H1 (cell line): ENCODE measurements at regions not wholly inside any gene's neighbourhood (a gene's known extent, or its start where the extent isn't known, plus 50 kb on each side); places are given as distances from the start of the nearest gene placed in this dataset.

ENCODE experiments used
- CTCF ChIA-PET: fragments of 300-600 bp; sonication (Branson Sonifier 250); formaldehyde crosslinking; loops from one replicate; lab custom pipeline; 2021; ENCODE audit not compliant: partially characterized antibody; lab: Charles Lee
- POLR2A ChIA-PET: fragments of 300-600 bp; sonication (Branson Sonifier 250); formaldehyde crosslinking; loops from one replicate; lab custom pipeline; 2021; ENCODE audit warnings: inconsistent platforms; ENCODE audit not compliant: partially characterized antibody; lab: Charles Lee
- DNase-seq, 2 experiments: peaks; one replicate each; pipeline versions ENCODE4 v3.0.0 to v3.0.0-alpha.2; 2010 to 2022; ENCODE audit warnings: low spot score in 2 of 2, low read depth in 1 of 2, mixed read lengths in 1 of 2
- FAIRE-seq: peaks from 2 replicates; lab custom pipeline; 2011; peaks lifted over from hg19 to GRCh38; lab: Jason Lieb, UNC
- H2AFZ ChIP-seq: 2 replicates; pipeline ENCODE4 v1.8.1; 2012; ENCODE audit warnings: low read length, inconsistent platforms
- H2AK5ac ChIP-seq: 2 replicates; pipeline ENCODE4 v1.6.1; 2013; ENCODE audit warnings: low read depth, low read length
- H2BK120ac ChIP-seq: replicated peaks from 2 replicates; pipeline ENCODE3; 2013; ENCODE audit warnings: low read depth, low read length, inconsistent platforms
- H2BK12ac ChIP-seq: 2 replicates; pipeline ENCODE4 v1.6.1; 2013; ENCODE audit warnings: low read depth, low read length
- H2BK15ac ChIP-seq: 2 replicates; pipeline ENCODE4 v1.6.1; 2013; ENCODE audit warnings: low read length
- H2BK20ac ChIP-seq: 2 replicates; pipeline ENCODE4 v1.6.1; 2013; ENCODE audit warnings: low read length
- H2BK5ac ChIP-seq: 2 replicates; pipeline ENCODE4 v1.6.1; 2013; ENCODE audit warnings: low read depth, low read length
- H3K14ac ChIP-seq: 2 replicates; pipeline ENCODE4 v1.6.1; 2013; ENCODE audit warnings: inconsistent platforms; ENCODE audit not compliant: insufficient read length
- H3K18ac ChIP-seq: 2 replicates; pipeline ENCODE4 v1.6.1; 2013; ENCODE audit warnings: low read length; ENCODE audit errors: extremely low read depth
- H3K23ac ChIP-seq: 2 replicates; pipeline ENCODE4 v1.6.1; 2013; ENCODE audit warnings: inconsistent platforms; ENCODE audit not compliant: insufficient read length
- H3K23me2 ChIP-seq: 2 replicates; pipeline ENCODE4 v1.6.1; 2013; ENCODE audit warnings: low read depth, low read length
- H3K27ac ChIP-seq: 2 replicates; pipeline ENCODE4 v1.6.1; 2011; ENCODE audit warnings: low read depth, low read length, inconsistent platforms
- H3K27me3 ChIP-seq, 4 experiments: replicated peaks in 1 of 4; 1 replicate in 1 of 4; 2 replicates in 3 of 4; pipeline versions ENCODE4 v1.6.1 to v1.8.1; 2011 to 2013; ENCODE audit warnings: low read length in 3 of 4, mild to moderate bottlenecking in 3 of 4, inconsistent platforms in 2 of 4, mixed read lengths in 2 of 4, moderate library complexity in 1 of 4; ENCODE audit not compliant: control insufficient read depth in 3 of 4, insufficient read depth in 3 of 4; ENCODE audit errors: extremely low read depth in 1 of 4
- H3K36me3 ChIP-seq, 4 experiments: 2 replicates each; pipeline versions ENCODE4 v1.6.1 to v1.8.1; 2011 to 2013; ENCODE audit warnings: mild to moderate bottlenecking in 4 of 4, low read length in 3 of 4, moderate library complexity in 2 of 4, control low read depth in 1 of 4, inconsistent platforms in 1 of 4; ENCODE audit not compliant: insufficient read depth in 4 of 4, control insufficient read depth in 2 of 4
- H3K4ac ChIP-seq: replicated peaks from 2 replicates; pipeline ENCODE3; 2013; ENCODE audit warnings: low read length, low read depth, mixed read lengths, inconsistent platforms; ENCODE audit not compliant: insufficient read length
- H3K4me1 ChIP-seq, 4 experiments: replicated peaks in 1 of 4; 1 replicate in 1 of 4; 2 replicates in 3 of 4; pipeline versions ENCODE4 v1.6.1 to v1.8.1; 2011 to 2013; ENCODE audit warnings: low read length in 3 of 4, inconsistent platforms in 2 of 4, mixed read lengths in 1 of 4; ENCODE audit not compliant: insufficient read depth in 4 of 4, control insufficient read depth in 3 of 4
- H3K4me2 ChIP-seq, 2 experiments: 2 replicates each; pipeline versions ENCODE4 v1.6.1 to v1.8.1; 2011 to 2013; ENCODE audit warnings: low read depth in 2 of 2, low read length in 2 of 2, control low read depth in 1 of 2, inconsistent platforms in 1 of 2, mild to moderate bottlenecking in 1 of 2; ENCODE audit not compliant: insufficient read depth in 1 of 2
- H3K4me3 ChIP-seq, 4 experiments: fragments of 200-600, 300-600 bp in 1 of 4; sonication (generic), shearing (Covaris generic), sonication (Bioruptor Twin) in 1 of 4; 2 replicates each; pipeline versions ENCODE4 v1.5.1 to v1.8.1; 2011 to 2016; ENCODE audit warnings: low read length in 4 of 4, low read depth in 3 of 4, control low read depth in 2 of 4, inconsistent platforms in 2 of 4, mild to moderate bottlenecking in 2 of 4, mixed read lengths in 1 of 4, moderate library complexity in 1 of 4; ENCODE audit not compliant: insufficient read depth in 2 of 4; ENCODE audit errors: extremely low read depth in 1 of 4
- H3K56ac ChIP-seq: replicated peaks from 2 replicates; pipeline ENCODE3; 2013; ENCODE audit warnings: low read depth, mild to moderate bottlenecking, mixed read lengths, low read length, inconsistent platforms; ENCODE audit not compliant: insufficient read length
- H3K79me1 ChIP-seq: 2 replicates; pipeline ENCODE4 v1.6.1; 2013; ENCODE audit warnings: low read depth, low read length, control low read depth
- H3K79me2 ChIP-seq, 2 experiments: 2 replicates each; pipeline versions ENCODE4 v1.6.1 to v1.8.1; 2012 to 2013; ENCODE audit warnings: low read length in 2 of 2, mild to moderate bottlenecking in 2 of 2, inconsistent platforms in 1 of 2; ENCODE audit not compliant: insufficient read depth in 2 of 2, control insufficient read depth in 1 of 2
- H3K9ac ChIP-seq, 4 experiments: replicated peaks in 1 of 4; 1 replicate in 1 of 4; 2 replicates in 3 of 4; pipeline versions ENCODE4 v1.6.1 to v1.8.1; 2011 to 2013; ENCODE audit warnings: low read depth in 3 of 4, low read length in 3 of 4, control low read depth in 2 of 4, mild to moderate bottlenecking in 2 of 4, moderate library complexity in 2 of 4, inconsistent platforms in 1 of 4; ENCODE audit errors: extremely low read depth in 1 of 4
- H3K9me3 ChIP-seq, 2 experiments: 2 replicates each; pipeline versions ENCODE4 v1.6.1 to v1.8.1; 2012 to 2013; ENCODE audit warnings: mild to moderate bottlenecking in 2 of 2, moderate library complexity in 2 of 2, control low read depth in 1 of 2, inconsistent platforms in 1 of 2, low read depth in 1 of 2, low read length in 1 of 2, mixed read lengths in 1 of 2; ENCODE audit not compliant: insufficient read depth in 2 of 2
- H4K20me1 ChIP-seq, 2 experiments: replicated peaks in 1 of 2; 2 replicates each; pipeline versions ENCODE3 to v1.8.1; 2011 to 2013; ENCODE audit warnings: inconsistent platforms in 2 of 2, low read length in 2 of 2, mild to moderate bottlenecking in 1 of 2; ENCODE audit not compliant: insufficient read depth in 2 of 2, control insufficient read depth in 1 of 2
- H4K5ac ChIP-seq: 2 replicates; pipeline ENCODE4 v1.6.1; 2013; ENCODE audit warnings: low read length, low read depth, mixed read lengths, inconsistent platforms; ENCODE audit not compliant: insufficient read length
- H4K8ac ChIP-seq: 2 replicates; pipeline ENCODE4 v1.8.0; 2013; ENCODE audit warnings: mild to moderate bottlenecking, moderate library complexity, low read length, inconsistent platforms; ENCODE audit not compliant: insufficient read depth; ENCODE audit errors: extremely low read depth
- H4K91ac ChIP-seq: replicated peaks from 2 replicates; pipeline ENCODE3; 2013; ENCODE audit warnings: low read length, mixed read lengths, inconsistent platforms; ENCODE audit not compliant: insufficient read length
- ATF2 ChIP-seq: IDR thresholded peaks from 2 replicates; pipeline ENCODE4 v1.6.1; 2012; ENCODE audit warnings: low read length, inconsistent platforms
- CBX5 ChIP-seq: fragments of 300-800, 300-1000 bp; sonication (generic); IDR thresholded peaks from 2 replicates; pipeline ENCODE4 v1.7.1; 2016; ENCODE audit warnings: antibody characterized with exemption, low read length, low read depth
- JUND ChIP-seq: IDR thresholded peaks from 2 replicates; pipeline ENCODE4 v1.6.1; 2011; ENCODE audit warnings: mild to moderate bottlenecking, improper control_type of control experiment, low read length
- NANOG ChIP-seq: IDR thresholded peaks from 2 replicates; pipeline ENCODE4 v1.6.1; 2011; ENCODE audit warnings: low read length, low read depth, mild to moderate bottlenecking, inconsistent platforms; ENCODE audit not compliant: insufficient read depth, poor library complexity, severe bottlenecking
- PHF8 ChIP-seq: fragments of 200-600 bp; sonication (generic); conservative IDR thresholded peaks from 2 replicates; pipeline ENCODE4 v1.7.1; 2012; ENCODE audit warnings: low read depth, mild to moderate bottlenecking, inconsistent platforms, low read length, moderate library complexity
- RFX5 ChIP-seq: IDR thresholded peaks from 2 replicates; pipeline ENCODE4 v1.6.1; 2011; ENCODE audit warnings: low read depth, low read length, improper control_type of control experiment, borderline replicate concordance
- RNF2 ChIP-seq: fragments of 200-900, 300-1000 bp; sonication (generic); IDR thresholded peaks from 2 replicates; pipeline ENCODE4 v1.7.1; 2016; ENCODE audit warnings: borderline replicate concordance, low read depth, mild to moderate bottlenecking, antibody characterized with exemption, low read length; ENCODE audit not compliant: poor library complexity, severe bottlenecking; ENCODE audit errors: missing control alignments
- RXRA ChIP-seq: IDR thresholded peaks from 2 replicates; pipeline ENCODE4 v1.6.1; 2011; ENCODE audit warnings: low read depth, mild to moderate bottlenecking, low read length, moderate library complexity; ENCODE audit not compliant: insufficient read depth
- SIN3A ChIP-seq, 2 experiments: IDR thresholded peaks in 1 of 2; conservative IDR thresholded peaks in 1 of 2; 2 replicates each; pipeline ENCODE4 v1.6.1; 2011 to 2012; ENCODE audit warnings: low read length in 2 of 2, improper control_type of control experiment in 1 of 2, low read depth in 1 of 2, mild to moderate bottlenecking in 1 of 2
- SP2 ChIP-seq: IDR thresholded peaks from 2 replicates; pipeline ENCODE4 v1.6.1; 2012; ENCODE audit warnings: mild to moderate bottlenecking, low read length, inconsistent platforms
- SP4 ChIP-seq: IDR thresholded peaks from 2 replicates; pipeline ENCODE4 v1.6.1; 2012; ENCODE audit warnings: low read length, inconsistent platforms
- TAF7 ChIP-seq: optimal IDR thresholded peaks from 2 replicates; pipeline ENCODE3; 2011; ENCODE audit warnings: low read depth, mild to moderate bottlenecking, inconsistent platforms, low read length, moderate library complexity, borderline replicate concordance
- YY1 ChIP-seq: IDR thresholded peaks from 2 replicates; pipeline ENCODE4 v1.6.1; 2011; ENCODE audit warnings: low read depth, mild to moderate bottlenecking, low read length
- WGBS, 2 experiments: shearing (Covaris generic) in 1 of 2; methylation state at CpG; one replicate each; pipeline versions ENCODE4 v1.1.6 to v1.1.7; 2013 to 2015; ENCODE audit warnings: low lambda C conversion rate in 2 of 2, mixed read lengths in 2 of 2, inconsistent platforms in 1 of 2, low coverage in 1 of 2, missing lambda C conversion rate in 1 of 2; ENCODE audit not compliant: insufficient replicate concordance in 2 of 2, insufficient coverage in 1 of 2, insufficient read length in 1 of 2; ENCODE audit errors: extremely low coverage in 1 of 2, missing lambda C conversion rate in 1 of 2; 5-methylcytosine and 5-hydroxymethylcytosine counted together

GRCh38 chr18:32871786-32872185 lies 99.0 kb upstream of the KLHL14 start:
- no peak for DNase-seq
- H2BK20ac ChIP-seq, result no peak overlapping the region
- no peak overlapping the region for H3K9ac ChIP-seq
- H2BK5ac ChIP-seq, result no peak overlapping the region
- H3K36me3 ChIP-seq, result no peaks in the 10 kb centered on the region
- no peaks in the 10 kb centered on the region for H3K27me3 ChIP-seq
- no peak overlapping the region for H2AK5ac ChIP-seq
- H3K79me1 ChIP-seq, result no peaks in the 10 kb centered on the region
- no peak overlapping the region for H3K18ac ChIP-seq
- H3K9me3 ChIP-seq, result no peaks in the 10 kb centered on the region
- H3K27ac ChIP-seq, result no peak overlapping the region
- no peaks in the 10 kb centered on the region for H4K20me1 ChIP-seq
- H3K23ac ChIP-seq, result no peak overlapping the region
- FAIRE-seq, result no peak
- POLR2A ChIA-PET, result no interaction called here
- H3K14ac ChIP-seq, result no peak overlapping the region
- 85% methylated on average over 4 of the region's 4 CpGs; no CpG with 5 or more reads in 1 of the 2 experiments for WGBS, 2 experiments
- CTCF ChIA-PET, result no interaction called here
- H3K4me1 ChIP-seq, result peaks cover 0 to 6% (median 0%) of the 10 kb centered on the region in 4 experiments; a peak in 1 of 7 replicates
- H3K79me2 ChIP-seq, result no peaks in the 10 kb centered on the region
- no peak overlapping the region for H3K4me3 ChIP-seq
- H3K4me2 ChIP-seq, result no peak overlapping the region
- no peak overlapping the region for H3K4ac ChIP-seq
- H2BK15ac ChIP-seq, result no peak overlapping the region
- H4K5ac ChIP-seq, result no peak overlapping the region
- H2AFZ ChIP-seq, result no peak overlapping the region
- H4K91ac ChIP-seq, result no peak overlapping the region
- H3K56ac ChIP-seq, result no peak overlapping the region
- H2BK120ac ChIP-seq, result no peak overlapping the region
- no peak overlapping the region for H4K8ac ChIP-seq
- H3K23me2 ChIP-seq, result no peaks in the 10 kb centered on the region; the same call in 1 of the 2 replicates
- H2BK12ac ChIP-seq, result no peak overlapping the region
- TF ChIP-seq TAF7 (no peak), PHF8 (no peak), RNF2 (no peak), JUND (no peak), NANOG (no peak), SP4 (no peak), CBX5 (no peak), SP2 (no peak), YY1 (no peak), RFX5 (no peak), RXRA (no peak), ATF2 (no peak), SIN3A (conservative IDR thresholded peaks at IDR 0.05 in 1 of 2, IDR thresholded peaks at IDR 0.05 in 1 of 2; ENCODE audit: low read depth in 1 of 2, low read length in 2 of 2) (no peak)
